HFFc6 (cell line): ENCODE measurements at regions not wholly inside any gene's neighbourhood (a gene's known extent, or its start where the extent isn't known, plus 50 kb on each side); places are given as distances from the start of the nearest gene placed in this dataset.

Experiments
- DNase-seq: peaks from one replicate; pipeline ENCODE4 v3.0.0-alpha.2; 2018
- H3K27ac Mint-ChIP-seq: 2 replicates; pipeline ENCODE4 v1.8.0; 2020; ENCODE audit warnings: mild to moderate bottlenecking, mixed read lengths
- H3K27me3 Mint-ChIP-seq: 2 replicates; pipeline ENCODE4 v1.8.0; 2021; ENCODE audit warnings: mild to moderate bottlenecking, moderate library complexity, mixed read lengths; ENCODE audit not compliant: insufficient read depth
- H3K36me3 Mint-ChIP-seq: 2 replicates; pipeline ENCODE4 v1.8.0; 2021; ENCODE audit warnings: low read depth, mixed read lengths
- H3K4me1 Mint-ChIP-seq: 2 replicates; pipeline ENCODE4 v1.8.0; 2020; ENCODE audit warnings: low read depth, mixed read lengths
- H3K4me3 Mint-ChIP-seq: 2 replicates; pipeline ENCODE4 v1.8.0; 2020; ENCODE audit warnings: mild to moderate bottlenecking, moderate library complexity, mixed read lengths
- H3K9me3 Mint-ChIP-seq: 2 replicates; pipeline ENCODE4 v1.8.0; 2020; ENCODE audit warnings: mild to moderate bottlenecking, mixed read lengths
- CTCF ChIP-seq: fragments of 200-600 bp; sonication (generic); IDR thresholded peaks from 2 replicates; pipeline ENCODE4 v1.5.0; 2021; ENCODE audit warnings: antibody characterized with exemption, mild to moderate bottlenecking

DNA sequence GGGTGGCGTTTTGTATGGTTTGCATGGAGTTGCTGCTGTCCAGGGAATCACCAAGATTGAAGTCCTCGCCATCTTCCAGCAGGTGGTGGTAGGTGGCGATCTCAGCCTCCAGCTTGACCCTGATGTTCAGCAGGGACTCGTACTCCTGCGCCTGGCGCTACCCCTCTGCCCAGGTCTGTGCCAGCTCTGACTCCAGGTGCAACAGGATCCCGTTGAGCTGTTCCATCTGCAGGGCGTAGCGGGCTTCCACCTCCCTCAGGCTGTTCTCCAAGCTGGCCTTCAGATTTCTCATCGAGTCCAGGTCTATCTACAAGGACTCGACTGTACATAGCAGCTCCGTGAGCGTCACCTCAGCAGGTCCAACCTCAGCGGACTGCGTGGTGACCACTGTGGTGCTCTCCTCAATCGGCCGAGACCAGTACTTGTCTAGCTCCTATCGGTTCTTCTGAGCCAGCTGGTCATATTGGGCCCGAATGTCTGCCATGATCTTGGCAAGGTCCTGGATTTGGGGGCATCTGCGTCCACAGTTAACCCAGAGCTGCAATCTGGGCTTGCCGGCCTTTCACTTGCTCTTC lies 1584.8 kb upstream of the ACO1 start:
- peaks cover 20% of the 10 kb centered on the region for H3K9me3 Mint-ChIP-seq
- no peak overlapping the region for H3K27ac Mint-ChIP-seq
- H3K4me3 Mint-ChIP-seq: no peak overlapping the region
- no peak for TF ChIP-seq CTCF
- no peaks in the 10 kb centered on the region for H3K27me3 Mint-ChIP-seq
- DNase-seq: no peak
- no peaks in the 10 kb centered on the region for H3K4me1 Mint-ChIP-seq
- H3K36me3 Mint-ChIP-seq: no peaks in the 10 kb centered on the region; the same call in 1 of the 2 replicates

- Mint-ChIP-seq H3K27me3 (no peaks in the 10 kb centered on the region), H3K9me3 (peaks cover 20% of the 10 kb centered on the region), H3K36me3 (no peaks in the 10 kb centered on the region; the same call in 1 of the 2 replicates), H3K4me3 (no peak overlapping the region), H3K4me1 (no peaks in the 10 kb centered on the region), H3K27ac (no peak overlapping the region)
- no peak for DNase-seq
- no peak for TF ChIP-seq CTCF
These were observed 1584.0 kb upstream of the ACO1 start for GRCh38 chr9:30800421-30800820.

GRCh38 chr9:30812821-30813220 lies 1571.6 kb upstream of the ACO1 start:
- no peak for DNase-seq
- Mint-ChIP-seq H3K27me3 (no peaks in the 10 kb centered on the region; the same call in 1 of the 2 replicates), H3K4me1 (no peaks in the 10 kb centered on the region), H3K4me3 (no peak overlapping the region), H3K36me3 (no peaks in the 10 kb centered on the region), H3K9me3 (peaks cover 14% of the 10 kb centered on the region), H3K27ac (no peak overlapping the region)
- no peak for TF ChIP-seq CTCF

GRCh38 chr9:30815585-30815984 lies 1568.9 kb upstream of the ACO1 start:
- H3K4me1 Mint-ChIP-seq: no peaks in the 10 kb centered on the region
- no peak for TF ChIP-seq CTCF
- H3K27ac Mint-ChIP-seq: no peak overlapping the region
- no peaks in the 10 kb centered on the region for H3K27me3 Mint-ChIP-seq
- H3K9me3 Mint-ChIP-seq: peaks cover 21% of the 10 kb centered on the region
- no peak overlapping the region for H3K4me3 Mint-ChIP-seq
- peaks cover 6% of the 10 kb centered on the region; the same call in 1 of the 2 replicates for H3K36me3 Mint-ChIP-seq
- DNase-seq: no peak

DNA sequence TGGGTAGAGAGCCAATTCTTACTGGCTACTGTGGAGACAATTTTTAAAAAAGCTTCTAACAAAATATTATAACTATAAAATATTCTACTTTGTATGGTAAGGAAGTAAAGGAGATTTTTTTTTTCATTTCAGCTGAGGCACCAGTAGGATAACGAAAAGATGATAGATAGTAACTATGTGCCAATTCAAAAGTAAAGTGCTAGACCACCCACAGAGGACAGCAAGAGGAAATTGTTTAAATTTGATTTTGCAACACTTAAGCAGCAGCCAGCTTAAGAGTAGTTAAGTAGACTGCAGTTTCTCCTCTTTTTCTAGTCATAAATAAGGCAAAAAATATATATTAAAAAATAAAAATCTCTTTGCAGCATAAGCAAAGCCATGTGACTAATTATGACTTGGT lies 1539.3 kb upstream of the ACO1 start:
- DNase-seq: no peak
- no peaks in the 10 kb centered on the region for H3K36me3 Mint-ChIP-seq
- peaks cover 30% of the 10 kb centered on the region for H3K9me3 Mint-ChIP-seq
- no peak overlapping the region for H3K27ac Mint-ChIP-seq
- H3K4me3 Mint-ChIP-seq: no peak overlapping the region
- TF ChIP-seq CTCF: no peak
- no peaks in the 10 kb centered on the region for H3K4me1 Mint-ChIP-seq
- no peaks in the 10 kb centered on the region; the same call in 1 of the 2 replicates for H3K27me3 Mint-ChIP-seq

- no peaks in the 10 kb centered on the region for H3K4me1 Mint-ChIP-seq
- H3K9me3 Mint-ChIP-seq: peaks cover 33% of the 10 kb centered on the region
- H3K36me3 Mint-ChIP-seq: no peaks in the 10 kb centered on the region
- no peak for TF ChIP-seq CTCF
- H3K27ac Mint-ChIP-seq: no peak overlapping the region
- H3K27me3 Mint-ChIP-seq: no peaks in the 10 kb centered on the region; the same call in 1 of the 2 replicates
- H3K4me3 Mint-ChIP-seq: no peak overlapping the region
- DNase-seq: no peak
These were observed 1537.8 kb upstream of the ACO1 start for GRCh38 chr9:30846651-30847050.
